SU-DHL-6 (cell line): ENCODE measurements at regions not wholly inside any gene's neighbourhood (a gene's known extent, or its start where the extent isn't known, plus 50 kb on each side); places are given as distances from the start of the nearest gene placed in this dataset.

Experiments used
- H2AFZ ChIP-seq: fragments of 200-600 bp; sonication (generic); 2 replicates; pipeline ENCODE4 v1.6.1; 2014; ENCODE audit warnings: low read depth, mild to moderate bottlenecking, moderate library complexity, mixed read lengths, antibody characterized with exemption, low read length; ENCODE audit not compliant: severe bottlenecking
- H3F3A ChIP-seq: fragments of 200-600 bp; shearing (Covaris generic); 2 replicates; pipeline ENCODE4 v1.6.0; 2016; ENCODE audit warnings: antibody characterized with exemption, mild to moderate bottlenecking; ENCODE audit not compliant: insufficient read depth
- H3K27ac ChIP-seq: fragments of 200-600 bp; sonication (generic); 2 replicates; pipeline ENCODE4 v1.5.1; 2016; ENCODE audit warnings: low read depth, mild to moderate bottlenecking, low read length, moderate library complexity, mixed read lengths
- H3K27me3 ChIP-seq: fragments of 200-600 bp; sonication (generic), shearing (Covaris generic); 2 replicates; pipeline ENCODE4 v1.6.0; 2014; ENCODE audit warnings: mild to moderate bottlenecking, low read length
- H3K36me3 ChIP-seq: fragments of 200-600 bp; sonication (generic); 2 replicates; pipeline ENCODE4 v1.6.1; 2014; ENCODE audit warnings: mild to moderate bottlenecking, low read length, mixed read lengths
- H3K4me2 ChIP-seq: fragments of 300-600, 200-600 bp; shearing (Covaris generic), sonication (generic); 2 replicates; pipeline ENCODE4 v1.6.0; 2014; ENCODE audit warnings: low read length, low read depth, mild to moderate bottlenecking; ENCODE audit not compliant: poor library complexity, severe bottlenecking
- H3K4me3 ChIP-seq: fragments of 200-600 bp; sonication (generic); 2 replicates; pipeline ENCODE4 v1.5.1; 2014; ENCODE audit warnings: antibody characterized with exemption, low read length, mild to moderate bottlenecking, mixed read lengths; ENCODE audit not compliant: insufficient read depth, poor library complexity, severe bottlenecking
- H3K79me2 ChIP-seq: fragments of 200-600 bp; sonication (generic); 2 replicates; pipeline ENCODE4 v1.6.1; 2014; ENCODE audit warnings: mild to moderate bottlenecking, low read length, moderate library complexity; ENCODE audit not compliant: insufficient read depth
- H3K9ac ChIP-seq: fragments of 200-600 bp; sonication (generic); 2 replicates; pipeline ENCODE4 v1.7.0; 2014; ENCODE audit warnings: mild to moderate bottlenecking, low read length
- H3K9me2 ChIP-seq: fragments of 200-600 bp; sonication (generic); replicated peaks from 2 replicates; pipeline ENCODE4 v1.6.1; 2014; ENCODE audit warnings: low read length; ENCODE audit not compliant: insufficient read depth
- H3K9me3 ChIP-seq: fragments of 200-600 bp; sonication (generic); 2 replicates; pipeline ENCODE4 v1.6.1; 2014; ENCODE audit warnings: low read length, mixed read lengths; ENCODE audit not compliant: insufficient read depth
- H4K20me1 ChIP-seq: fragments of 200-600 bp; sonication (generic); 2 replicates; pipeline ENCODE4 v1.6.1; 2014; ENCODE audit warnings: low read depth, mild to moderate bottlenecking, antibody characterized with exemption, low read length, moderate library complexity, mixed read lengths
- EZH2phosphoT487 ChIP-seq: fragments of 200-600 bp; sonication (generic), shearing (Covaris generic); conservative IDR thresholded peaks from 2 replicates; pipeline ENCODE4 v1.6.1; 2018; ENCODE audit warnings: mild to moderate bottlenecking, antibody characterized with exemption, low read length, moderate library complexity, mixed read lengths
- TF ChIP-seq, protein P1 (sequence below): fragments of 200-600 bp; sonication (generic); IDR thresholded peaks from one replicate; pipeline ENCODE4 v1.5.1; 2017; ENCODE audit warnings: antibody characterized with exemption, mild to moderate bottlenecking, low read length, moderate library complexity; ENCODE audit not compliant: insufficient read depth, poor library complexity, severe bottlenecking

DNA sequence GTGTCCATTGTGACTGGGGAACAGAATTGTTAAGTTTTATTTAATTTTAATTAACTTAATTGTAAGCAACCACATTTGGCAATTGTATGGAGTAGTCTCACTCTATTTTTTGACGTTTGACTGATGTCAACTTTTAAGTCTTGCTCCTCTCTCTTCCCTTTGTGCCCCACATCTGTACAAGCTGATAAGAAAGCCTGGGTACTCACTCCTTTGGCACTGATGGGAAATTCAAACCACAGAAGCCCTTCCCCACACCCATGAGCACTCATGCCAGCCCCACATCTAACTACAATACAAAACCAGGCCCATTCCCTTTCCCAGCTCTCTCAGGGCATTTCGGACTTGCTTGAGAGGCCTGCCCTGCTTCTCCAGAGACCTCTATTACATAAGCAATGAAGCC, 451.5 kb upstream of the KIF2A start:
- Histone ChIP-seq H3K27ac (no peak overlapping the region), H4K20me1 (no peaks in the 10 kb centered on the region), H3K9ac (no peak overlapping the region), H3K79me2 (no peaks in the 10 kb centered on the region), H3K9me2 (no peaks in the 10 kb centered on the region), H3K4me3 (no peak overlapping the region), H2AFZ (no peak overlapping the region), H3K36me3 (no peaks in the 10 kb centered on the region), H3F3A (no peaks in the 10 kb centered on the region), H3K27me3 (no peaks in the 10 kb centered on the region), H3K4me2 (no peak overlapping the region), H3K9me3 (no peaks in the 10 kb centered on the region)
- no peak for TF ChIP-seq EZH2phosphoT487
- TF ChIP-seq, protein P1, sequence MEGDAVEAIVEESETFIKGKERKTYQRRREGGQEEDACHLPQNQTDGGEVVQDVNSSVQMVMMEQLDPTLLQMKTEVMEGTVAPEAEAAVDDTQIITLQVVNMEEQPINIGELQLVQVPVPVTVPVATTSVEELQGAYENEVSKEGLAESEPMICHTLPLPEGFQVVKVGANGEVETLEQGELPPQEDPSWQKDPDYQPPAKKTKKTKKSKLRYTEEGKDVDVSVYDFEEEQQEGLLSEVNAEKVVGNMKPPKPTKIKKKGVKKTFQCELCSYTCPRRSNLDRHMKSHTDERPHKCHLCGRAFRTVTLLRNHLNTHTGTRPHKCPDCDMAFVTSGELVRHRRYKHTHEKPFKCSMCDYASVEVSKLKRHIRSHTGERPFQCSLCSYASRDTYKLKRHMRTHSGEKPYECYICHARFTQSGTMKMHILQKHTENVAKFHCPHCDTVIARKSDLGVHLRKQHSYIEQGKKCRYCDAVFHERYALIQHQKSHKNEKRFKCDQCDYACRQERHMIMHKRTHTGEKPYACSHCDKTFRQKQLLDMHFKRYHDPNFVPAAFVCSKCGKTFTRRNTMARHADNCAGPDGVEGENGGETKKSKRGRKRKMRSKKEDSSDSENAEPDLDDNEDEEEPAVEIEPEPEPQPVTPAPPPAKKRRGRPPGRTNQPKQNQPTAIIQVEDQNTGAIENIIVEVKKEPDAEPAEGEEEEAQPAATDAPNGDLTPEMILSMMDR = no peak

DNA sequence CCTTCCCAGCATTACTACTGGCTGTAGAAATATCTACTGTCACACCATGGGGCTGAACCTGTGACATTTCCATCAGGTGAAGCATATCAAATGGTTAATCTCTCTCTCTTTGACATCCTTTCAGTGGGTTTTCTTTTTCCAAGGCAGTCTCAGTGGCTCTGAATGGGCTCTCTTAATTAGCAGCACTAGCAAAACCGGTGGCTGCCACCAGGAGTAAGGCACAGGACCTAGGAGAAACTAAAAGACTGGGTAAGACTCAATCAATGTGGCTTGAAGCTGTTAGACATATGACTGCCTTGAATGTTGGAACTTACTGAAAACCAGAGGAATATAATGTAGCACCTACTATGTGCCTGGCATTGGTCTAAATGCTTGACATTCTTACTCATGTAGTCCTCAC, 445.0 kb upstream of the KIF2A start:
- H3K9me3 ChIP-seq = no peaks in the 10 kb centered on the region
- TF ChIP-seq, protein P1 = no peak
- TF ChIP-seq EZH2phosphoT487 = no peak
- H3K79me2 ChIP-seq = no peaks in the 10 kb centered on the region
- H4K20me1 ChIP-seq = no peaks in the 10 kb centered on the region
- H3K9ac ChIP-seq = no peak overlapping the region
- no peak overlapping the region for H2AFZ ChIP-seq
- H3K27me3 ChIP-seq = no peaks in the 10 kb centered on the region
- no peak overlapping the region for H3K4me2 ChIP-seq
- no peak overlapping the region for H3K27ac ChIP-seq
- H3K9me2 ChIP-seq = no peaks in the 10 kb centered on the region
- no peak overlapping the region for H3K4me3 ChIP-seq
- no peaks in the 10 kb centered on the region for H3K36me3 ChIP-seq
- H3F3A ChIP-seq = no peaks in the 10 kb centered on the region

DNA sequence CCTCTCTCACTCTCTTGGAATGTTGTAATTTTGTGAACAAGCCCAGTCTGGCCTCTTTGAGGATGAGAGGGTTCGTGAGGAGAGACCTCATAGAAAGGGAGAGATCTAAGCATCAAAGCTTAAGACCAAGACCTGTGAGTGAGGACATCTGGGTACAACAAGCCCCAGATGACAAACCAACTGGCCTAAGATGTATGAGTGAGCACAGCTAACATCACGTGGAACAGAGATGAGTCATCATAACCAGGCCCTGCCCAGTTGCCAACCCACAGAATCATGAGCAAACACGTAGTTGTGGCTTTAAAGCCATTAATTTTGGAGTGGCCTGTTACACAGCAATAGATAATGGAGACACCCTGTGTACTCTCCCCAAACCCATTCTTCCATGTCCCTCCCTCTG, 439.1 kb upstream of the KIF2A start:
- H3K9me3 ChIP-seq = no peaks in the 10 kb centered on the region
- H3K4me2 ChIP-seq = no peak overlapping the region
- no peaks in the 10 kb centered on the region for H3K9me2 ChIP-seq
- no peak overlapping the region for H2AFZ ChIP-seq
- H3K9ac ChIP-seq = no peak overlapping the region
- no peak overlapping the region for H3K4me3 ChIP-seq
- no peaks in the 10 kb centered on the region for H3K36me3 ChIP-seq
- no peak overlapping the region for H3K27ac ChIP-seq
- H3F3A ChIP-seq = no peaks in the 10 kb centered on the region
- TF ChIP-seq, protein P1 = no peak
- no peak for TF ChIP-seq EZH2phosphoT487
- H4K20me1 ChIP-seq = no peaks in the 10 kb centered on the region
- no peaks in the 10 kb centered on the region for H3K27me3 ChIP-seq
- H3K79me2 ChIP-seq = no peaks in the 10 kb centered on the region

DNA sequence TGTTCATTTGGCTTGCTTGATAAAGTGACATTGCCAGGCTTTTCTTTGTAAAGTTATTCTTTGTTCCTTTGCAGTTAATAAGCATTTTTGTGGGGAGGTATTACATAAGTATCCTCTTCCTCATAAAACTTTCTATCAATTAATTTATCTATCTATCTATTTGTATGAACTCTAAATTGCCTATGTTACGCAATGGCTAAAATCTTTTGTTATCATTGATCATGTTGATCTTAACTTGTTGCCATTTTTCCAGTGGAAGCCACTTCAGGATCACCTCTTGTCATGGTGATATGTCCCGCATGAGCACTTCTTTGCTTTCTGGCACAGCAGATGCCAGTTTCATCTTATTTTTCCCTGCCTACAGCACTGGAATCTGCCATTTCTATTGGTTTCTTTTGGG, 436.7 kb upstream of the KIF2A start:
- Histone ChIP-seq H3K9me3 (no peaks in the 10 kb centered on the region), H3K27ac (no peak overlapping the region), H3K4me3 (no peak overlapping the region), H3K27me3 (no peaks in the 10 kb centered on the region), H3K9me2 (no peaks in the 10 kb centered on the region), H3K9ac (no peak overlapping the region), H2AFZ (no peak overlapping the region), H3F3A (no peaks in the 10 kb centered on the region), H4K20me1 (no peaks in the 10 kb centered on the region), H3K36me3 (no peaks in the 10 kb centered on the region), H3K79me2 (no peaks in the 10 kb centered on the region), H3K4me2 (no peak overlapping the region)
- no peak for TF ChIP-seq EZH2phosphoT487
- TF ChIP-seq, protein P1 = no peak
